ENCODE measurements at regions not wholly inside any gene's neighbourhood (a gene's known extent, or its start where the extent isn't known, plus 50 kb on each side); places are given as distances from the start of the nearest gene placed in this dataset.

DNA sequence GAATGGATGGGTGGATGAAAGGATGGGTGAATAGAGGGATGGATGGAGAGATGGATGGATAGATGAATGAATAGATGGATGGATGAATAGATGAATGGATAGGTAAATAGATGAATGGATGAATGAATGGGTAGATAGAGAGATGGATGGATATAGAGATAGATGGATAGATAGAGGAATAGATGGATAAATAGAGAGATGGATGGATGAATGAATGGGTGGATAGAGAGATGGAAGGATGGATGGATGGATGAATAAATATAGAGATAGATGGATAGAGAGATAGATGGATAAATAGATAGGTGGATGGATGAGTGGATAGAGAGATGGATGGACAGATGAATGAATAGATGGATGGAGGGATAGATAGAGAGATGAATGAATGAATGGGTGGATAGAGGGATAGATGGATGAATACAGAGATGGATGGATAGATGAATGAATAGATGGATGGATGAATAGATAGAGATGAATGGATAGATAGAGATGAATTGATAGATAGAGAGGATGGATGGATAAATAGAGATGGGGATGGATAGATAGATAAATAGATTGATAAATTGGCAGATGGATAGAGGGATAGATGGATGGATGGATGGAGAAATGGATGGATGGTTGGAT is 106.7 kb upstream of the SOX1 start:
- TF ChIP-seq CTCF (IDR thresholded peaks at IDR 0.05) (no peak), POLR2A (IDR thresholded peaks at IDR 0.05) (no peak), POLR2AphosphoS5 (IDR thresholded peaks at IDR 0.05) (no peak), EP300 (IDR thresholded peaks at IDR 0.05) (no peak)

Measured in gastroesophageal sphincter (tissue), 3 donors.